ENCODE measurements at regions not wholly inside any gene's neighbourhood (a gene's known extent, or its start where the extent isn't known, plus 50 kb on each side); places are given as distances from the start of the nearest gene placed in this dataset.
"Not testable (repeated sequence)": the region's sequence is repeated elsewhere in the genome, so short reads cannot be mapped to it uniquely, and the experiment has no call there.

GRCh38 chr16:13631916-13632315 is 288.0 kb upstream of the ERCC4 start:
- POLR2A ChIA-PET, result no interaction called here
- DNase-seq, result no peak
- no peak overlapping the region for H2AFZ ChIP-seq (ENCODE audit: low read depth)
- no peaks in the 10 kb centered on the region for H3K27me3 ChIP-seq (ENCODE audit: insufficient read depth)
- no peak overlapping the region for H3K4me2 ChIP-seq
- no peaks in the 10 kb centered on the region for H3K9me2 ChIP-seq
- H3K27ac ChIP-seq (ENCODE audit: low read depth in 2 of 2, low read length in 1 of 2), result no peak overlapping the region
- no peaks in the 10 kb centered on the region for H3F3A ChIP-seq (replicated peaks; ENCODE audit: insufficient read depth)
- CTCF ChIA-PET, result no interaction called here
- H3K9ac ChIP-seq, result no peak overlapping the region
- H3K79me2 ChIP-seq (ENCODE audit: insufficient read depth), result no peaks in the 10 kb centered on the region
- no peaks in the 10 kb centered on the region for H4K20me1 ChIP-seq (ENCODE audit: insufficient read depth)
- no peaks in the 10 kb centered on the region for H3K9me3 ChIP-seq
- no peaks in the 10 kb centered on the region for H3K36me3 ChIP-seq (replicated peaks in 1 of 2; ENCODE audit: control insufficient read depth in 1 of 2, insufficient read depth in 2 of 2, low read length in 1 of 2)
- no peak for TF ChIP-seq JUND (IDR thresholded peaks at IDR 0.05)
- TF ChIP-seq RCOR1 (IDR thresholded peaks at IDR 0.05; ENCODE audit: low read length), result no peak
- TF ChIP-seq EZH2phosphoT487 (IDR thresholded peaks at IDR 0.05; ENCODE audit: borderline replicate concordance, low read depth), result no peak
- TF ChIP-seq, protein P1, sequence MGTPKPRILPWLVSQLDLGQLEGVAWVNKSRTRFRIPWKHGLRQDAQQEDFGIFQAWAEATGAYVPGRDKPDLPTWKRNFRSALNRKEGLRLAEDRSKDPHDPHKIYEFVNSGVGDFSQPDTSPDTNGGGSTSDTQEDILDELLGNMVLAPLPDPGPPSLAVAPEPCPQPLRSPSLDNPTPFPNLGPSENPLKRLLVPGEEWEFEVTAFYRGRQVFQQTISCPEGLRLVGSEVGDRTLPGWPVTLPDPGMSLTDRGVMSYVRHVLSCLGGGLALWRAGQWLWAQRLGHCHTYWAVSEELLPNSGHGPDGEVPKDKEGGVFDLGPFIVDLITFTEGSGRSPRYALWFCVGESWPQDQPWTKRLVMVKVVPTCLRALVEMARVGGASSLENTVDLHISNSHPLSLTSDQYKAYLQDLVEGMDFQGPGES (IDR thresholded peaks at IDR 0.05; ENCODE audit: low read depth, low read length), result no peak
- no peak for TF ChIP-seq FOXM1 (IDR thresholded peaks at IDR 0.05; ENCODE audit: low read depth)
- TF ChIP-seq MEF2A (IDR thresholded peaks at IDR 0.05; ENCODE audit: borderline replicate concordance, low read depth), result no peak
- TF ChIP-seq YY1 (IDR thresholded peaks at IDR 0.05; ENCODE audit: low read depth), result no peak
- no peak for TF ChIP-seq SMC3 (IDR thresholded peaks at IDR 0.05; ENCODE audit: low read depth, low read length)
- TF ChIP-seq, protein P2, sequence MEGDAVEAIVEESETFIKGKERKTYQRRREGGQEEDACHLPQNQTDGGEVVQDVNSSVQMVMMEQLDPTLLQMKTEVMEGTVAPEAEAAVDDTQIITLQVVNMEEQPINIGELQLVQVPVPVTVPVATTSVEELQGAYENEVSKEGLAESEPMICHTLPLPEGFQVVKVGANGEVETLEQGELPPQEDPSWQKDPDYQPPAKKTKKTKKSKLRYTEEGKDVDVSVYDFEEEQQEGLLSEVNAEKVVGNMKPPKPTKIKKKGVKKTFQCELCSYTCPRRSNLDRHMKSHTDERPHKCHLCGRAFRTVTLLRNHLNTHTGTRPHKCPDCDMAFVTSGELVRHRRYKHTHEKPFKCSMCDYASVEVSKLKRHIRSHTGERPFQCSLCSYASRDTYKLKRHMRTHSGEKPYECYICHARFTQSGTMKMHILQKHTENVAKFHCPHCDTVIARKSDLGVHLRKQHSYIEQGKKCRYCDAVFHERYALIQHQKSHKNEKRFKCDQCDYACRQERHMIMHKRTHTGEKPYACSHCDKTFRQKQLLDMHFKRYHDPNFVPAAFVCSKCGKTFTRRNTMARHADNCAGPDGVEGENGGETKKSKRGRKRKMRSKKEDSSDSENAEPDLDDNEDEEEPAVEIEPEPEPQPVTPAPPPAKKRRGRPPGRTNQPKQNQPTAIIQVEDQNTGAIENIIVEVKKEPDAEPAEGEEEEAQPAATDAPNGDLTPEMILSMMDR (IDR thresholded peaks at IDR 0.05), result no peak
- no peak for TF ChIP-seq RXRA (IDR thresholded peaks at IDR 0.05; ENCODE audit: borderline replicate concordance, low read depth)
- no peak for TF ChIP-seq USF1 (IDR thresholded peaks at IDR 0.05; ENCODE audit: borderline replicate concordance, low read depth)
- TF ChIP-seq MXI1 (IDR thresholded peaks at IDR 0.05; ENCODE audit: low read depth, low read length), result no peak
- TF ChIP-seq NRF1 (IDR thresholded peaks at IDR 0.05; ENCODE audit: low read depth, low read length), result no peak
- TF ChIP-seq, protein P3, sequence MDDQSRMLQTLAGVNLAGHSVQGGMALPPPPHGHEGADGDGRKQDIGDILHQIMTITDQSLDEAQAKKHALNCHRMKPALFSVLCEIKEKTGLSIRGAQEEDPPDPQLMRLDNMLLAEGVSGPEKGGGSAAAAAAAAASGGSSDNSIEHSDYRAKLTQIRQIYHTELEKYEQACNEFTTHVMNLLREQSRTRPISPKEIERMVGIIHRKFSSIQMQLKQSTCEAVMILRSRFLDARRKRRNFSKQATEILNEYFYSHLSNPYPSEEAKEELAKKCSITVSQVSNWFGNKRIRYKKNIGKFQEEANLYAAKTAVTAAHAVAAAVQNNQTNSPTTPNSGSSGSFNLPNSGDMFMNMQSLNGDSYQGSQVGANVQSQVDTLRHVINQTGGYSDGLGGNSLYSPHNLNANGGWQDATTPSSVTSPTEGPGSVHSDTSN (IDR thresholded peaks at IDR 0.05), result no peak
- TF ChIP-seq, protein P4, sequence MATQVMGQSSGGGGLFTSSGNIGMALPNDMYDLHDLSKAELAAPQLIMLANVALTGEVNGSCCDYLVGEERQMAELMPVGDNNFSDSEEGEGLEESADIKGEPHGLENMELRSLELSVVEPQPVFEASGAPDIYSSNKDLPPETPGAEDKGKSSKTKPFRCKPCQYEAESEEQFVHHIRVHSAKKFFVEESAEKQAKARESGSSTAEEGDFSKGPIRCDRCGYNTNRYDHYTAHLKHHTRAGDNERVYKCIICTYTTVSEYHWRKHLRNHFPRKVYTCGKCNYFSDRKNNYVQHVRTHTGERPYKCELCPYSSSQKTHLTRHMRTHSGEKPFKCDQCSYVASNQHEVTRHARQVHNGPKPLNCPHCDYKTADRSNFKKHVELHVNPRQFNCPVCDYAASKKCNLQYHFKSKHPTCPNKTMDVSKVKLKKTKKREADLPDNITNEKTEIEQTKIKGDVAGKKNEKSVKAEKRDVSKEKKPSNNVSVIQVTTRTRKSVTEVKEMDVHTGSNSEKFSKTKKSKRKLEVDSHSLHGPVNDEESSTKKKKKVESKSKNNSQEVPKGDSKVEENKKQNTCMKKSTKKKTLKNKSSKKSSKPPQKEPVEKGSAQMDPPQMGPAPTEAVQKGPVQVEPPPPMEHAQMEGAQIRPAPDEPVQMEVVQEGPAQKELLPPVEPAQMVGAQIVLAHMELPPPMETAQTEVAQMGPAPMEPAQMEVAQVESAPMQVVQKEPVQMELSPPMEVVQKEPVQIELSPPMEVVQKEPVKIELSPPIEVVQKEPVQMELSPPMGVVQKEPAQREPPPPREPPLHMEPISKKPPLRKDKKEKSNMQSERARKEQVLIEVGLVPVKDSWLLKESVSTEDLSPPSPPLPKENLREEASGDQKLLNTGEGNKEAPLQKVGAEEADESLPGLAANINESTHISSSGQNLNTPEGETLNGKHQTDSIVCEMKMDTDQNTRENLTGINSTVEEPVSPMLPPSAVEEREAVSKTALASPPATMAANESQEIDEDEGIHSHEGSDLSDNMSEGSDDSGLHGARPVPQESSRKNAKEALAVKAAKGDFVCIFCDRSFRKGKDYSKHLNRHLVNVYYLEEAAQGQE (IDR thresholded peaks at IDR 0.05; ENCODE audit: low read depth, low read length), result no peak
- no peak for TF ChIP-seq TEAD4 (IDR thresholded peaks at IDR 0.05; ENCODE audit: borderline replicate concordance, insufficient read depth)
- TF ChIP-seq, protein P5, sequence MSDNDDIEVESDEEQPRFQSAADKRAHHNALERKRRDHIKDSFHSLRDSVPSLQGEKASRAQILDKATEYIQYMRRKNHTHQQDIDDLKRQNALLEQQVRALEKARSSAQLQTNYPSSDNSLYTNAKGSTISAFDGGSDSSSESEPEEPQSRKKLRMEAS (IDR thresholded peaks at IDR 0.05; ENCODE audit: low read depth), result no peak
- no peak for TF ChIP-seq SIN3A (IDR thresholded peaks at IDR 0.05; ENCODE audit: borderline replicate concordance, low read depth, low read length)
- H3K4me3 ChIP-seq (ENCODE audit: low read depth in 2 of 2, low read length in 1 of 2), result peak overlapping the region in 1 of 2 experiments; percentile 9; a peak in 1 of 4 replicates
- H3K4me1 ChIP-seq (ENCODE audit: control insufficient read depth in 1 of 2, insufficient read depth in 2 of 2, low read depth in 1 of 2, low read length in 1 of 2), result no peaks in the 10 kb centered on the region
- WGBS (ENCODE audit: low lambda C conversion rate), result 0% methylated on average over 4 of the region's 4 CpGs

GRCh38 chr16:13632504-13632903 is 287.4 kb upstream of the ERCC4 start:
- H3K27me3 ChIP-seq (ENCODE audit: insufficient read depth), result not testable (repeated sequence)
- whole genome bisulfite sequencing (ENCODE audit: low lambda C conversion rate), result 4% methylated on average over 6 of the region's 6 CpGs

More at GRCh38 chr16:13632504-13632903, 287.4 kb upstream of the ERCC4 start:
- H3K4me3 ChIP-seq (ENCODE audit: low read depth in 2 of 2, low read length in 1 of 2), result peak overlapping the region in 1 of 2 experiments; percentile 9; a peak in 1 of 4 replicates
- DNase-seq; H3K9me3 ChIP-seq; H3K27ac ChIP-seq (ENCODE audit: low read depth in 2 of 2, low read length in 1 of 2); H3F3A ChIP-seq (replicated peaks; ENCODE audit: insufficient read depth); CTCF ChIA-PET; POLR2A ChIA-PET; H3K9ac ChIP-seq; H3K9me2 ChIP-seq; H3K4me2 ChIP-seq; H2AFZ ChIP-seq (ENCODE audit: low read depth); H3K79me2 ChIP-seq (ENCODE audit: insufficient read depth); H3K36me3 ChIP-seq (replicated peaks in 1 of 2; ENCODE audit: control insufficient read depth in 1 of 2, insufficient read depth in 2 of 2, low read length in 1 of 2); H3K4me1 ChIP-seq (ENCODE audit: control insufficient read depth in 1 of 2, insufficient read depth in 2 of 2, low read depth in 1 of 2, low read length in 1 of 2); H4K20me1 ChIP-seq (ENCODE audit: insufficient read depth): not testable (repeated sequence)

Measured in SK-N-SH (cell line).